Ectodermal cell (in vitro differentiated cells): ENCODE measurements at regions not wholly inside any gene's neighbourhood (a gene's known extent, or its start where the extent isn't known, plus 50 kb on each side); places are given as distances from the start of the nearest gene placed in this dataset.

Experiments
- H3K27ac ChIP-seq: 2 replicates; pipeline ENCODE4 v1.7.0; 2013; ENCODE audit warnings: mild to moderate bottlenecking, low read depth, low read length; ENCODE audit not compliant: insufficient read depth, poor library complexity, severe bottlenecking
- H3K27me3 ChIP-seq: 2 replicates; pipeline ENCODE4 v1.7.0; 2013; ENCODE audit warnings: mild to moderate bottlenecking, low read length; ENCODE audit not compliant: insufficient read depth, control insufficient read depth, poor library complexity, severe bottlenecking
- H3K36me3 ChIP-seq: one replicate; pipeline ENCODE4 v1.7.0; 2013; ENCODE audit warnings: low read length; ENCODE audit not compliant: control insufficient read depth, insufficient read depth
- H3K4me1 ChIP-seq: one replicate; pipeline ENCODE4 v1.7.0; 2013; ENCODE audit warnings: low read length; ENCODE audit not compliant: control insufficient read depth, insufficient read depth
- H3K4me3 ChIP-seq: 2 replicates; pipeline ENCODE4 v1.7.0; 2013; ENCODE audit warnings: low read depth, low read length, control low read depth; ENCODE audit not compliant: insufficient read depth
- H3K9me3 ChIP-seq: 2 replicates; pipeline ENCODE4 v1.7.0; 2013; ENCODE audit warnings: mild to moderate bottlenecking, low read length, moderate library complexity; ENCODE audit not compliant: control insufficient read depth
- WGBS, 2 experiments: methylation state at CpG; one replicate each; pipeline ENCODE4 v1.1.7; 2013; ENCODE audit warnings: missing lambda C conversion rate in 2 of 2; 5-methylcytosine and 5-hydroxymethylcytosine counted together

DNA sequence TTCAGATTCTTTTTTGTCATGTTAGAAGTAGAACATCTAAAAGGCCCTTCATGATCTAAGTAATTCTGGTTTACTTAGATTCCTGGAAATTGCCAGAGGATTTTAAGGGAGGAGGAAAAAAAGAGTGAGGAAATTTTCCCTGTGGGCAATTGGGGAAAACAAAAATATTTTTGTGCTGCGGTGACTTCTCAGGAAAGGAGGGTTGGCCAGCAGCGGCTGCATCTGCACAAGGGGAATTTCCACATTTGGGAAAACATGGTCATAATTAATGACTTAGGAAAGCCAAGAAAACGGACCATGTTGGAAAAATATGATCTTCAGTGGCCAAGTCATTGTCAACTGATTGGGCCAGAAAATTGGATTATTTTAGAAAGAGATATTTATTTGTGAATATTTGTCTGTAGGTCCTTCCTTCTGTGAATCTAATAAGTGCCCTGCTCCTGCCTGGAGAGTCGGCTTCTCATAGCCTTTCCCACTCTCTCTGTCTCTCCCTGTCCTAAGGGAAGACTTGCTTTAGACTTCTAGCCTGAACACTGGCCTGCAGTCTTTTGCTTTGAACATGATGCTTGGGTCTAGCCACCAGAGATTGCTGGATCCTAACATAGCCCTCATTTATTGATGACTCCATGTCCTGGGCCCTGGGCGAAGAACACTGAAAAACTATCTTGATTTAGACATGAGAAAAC is 124.2 kb upstream of the MKLN1 start:
- no peaks in the 10 kb centered on the region for H3K9me3 ChIP-seq
- H3K27me3 ChIP-seq, result no peaks in the 10 kb centered on the region
- no peak overlapping the region for H3K4me3 ChIP-seq
- no peaks in the 10 kb centered on the region for H3K36me3 ChIP-seq
- no peak overlapping the region for H3K27ac ChIP-seq
- 93 to 97% methylated on average over 5 of the region's 5 CpGs for WGBS, 2 experiments
- H3K4me1 ChIP-seq, result no peaks in the 10 kb centered on the region

DNA sequence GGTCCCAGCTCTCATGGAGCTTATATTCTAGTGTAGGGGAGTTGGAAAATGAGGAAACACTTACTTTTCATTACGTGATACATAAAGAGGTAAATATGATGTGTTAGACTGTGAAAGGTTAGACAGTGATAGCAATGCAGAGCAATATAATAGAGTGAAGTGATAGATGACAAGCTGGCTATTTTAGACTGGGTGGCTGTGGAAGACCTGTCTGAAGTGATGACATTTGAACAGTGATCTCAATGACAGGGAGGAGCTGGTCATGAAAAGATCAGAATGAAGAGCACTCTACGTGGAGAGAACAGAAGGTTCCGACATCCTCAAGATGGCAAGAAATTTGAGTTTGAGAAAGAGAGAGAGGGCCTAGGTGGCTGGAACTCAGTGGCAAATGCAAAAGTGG is 118.9 kb upstream of the MKLN1 start:
- Histone ChIP-seq H3K27me3 (no peaks in the 10 kb centered on the region), H3K4me3 (no peak overlapping the region), H3K4me1 (no peaks in the 10 kb centered on the region), H3K36me3 (no peaks in the 10 kb centered on the region), H3K27ac (no peak overlapping the region), H3K9me3 (no peaks in the 10 kb centered on the region)
- 64 to 96% methylated on average over 2 to 3 of the region's 3 CpGs for WGBS, 2 experiments

DNA sequence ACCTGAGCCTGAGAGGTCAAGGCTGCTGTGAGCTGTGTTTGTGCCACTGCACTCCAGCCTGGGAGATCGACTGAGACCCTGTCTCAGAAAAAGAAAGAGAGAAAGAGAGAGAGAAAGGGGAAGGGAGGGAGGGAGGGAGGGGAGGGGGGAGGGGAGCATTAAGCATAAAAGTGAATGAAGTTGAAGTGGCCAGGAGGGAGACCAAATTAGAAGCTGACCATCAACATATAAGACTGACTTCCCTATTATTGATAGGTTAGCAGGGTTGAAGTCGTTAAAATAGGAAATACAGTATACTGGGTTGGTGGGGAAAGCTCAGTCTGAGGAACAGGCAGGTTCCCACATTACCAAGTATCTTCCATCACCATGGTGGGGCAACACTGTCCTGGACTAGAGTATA is 117.1 kb upstream of the MKLN1 start:
- H3K9me3 ChIP-seq, result no peaks in the 10 kb centered on the region
- H3K27me3 ChIP-seq, result no peaks in the 10 kb centered on the region
- no peak overlapping the region for H3K4me3 ChIP-seq
- H3K36me3 ChIP-seq, result no peaks in the 10 kb centered on the region
- WGBS, 2 experiments, result 0% methylated on average over 1 of the region's 2 CpGs; no CpG with 5 or more reads in 1 of the 2 experiments
- no peak overlapping the region for H3K27ac ChIP-seq
- H3K4me1 ChIP-seq, result no peaks in the 10 kb centered on the region

DNA sequence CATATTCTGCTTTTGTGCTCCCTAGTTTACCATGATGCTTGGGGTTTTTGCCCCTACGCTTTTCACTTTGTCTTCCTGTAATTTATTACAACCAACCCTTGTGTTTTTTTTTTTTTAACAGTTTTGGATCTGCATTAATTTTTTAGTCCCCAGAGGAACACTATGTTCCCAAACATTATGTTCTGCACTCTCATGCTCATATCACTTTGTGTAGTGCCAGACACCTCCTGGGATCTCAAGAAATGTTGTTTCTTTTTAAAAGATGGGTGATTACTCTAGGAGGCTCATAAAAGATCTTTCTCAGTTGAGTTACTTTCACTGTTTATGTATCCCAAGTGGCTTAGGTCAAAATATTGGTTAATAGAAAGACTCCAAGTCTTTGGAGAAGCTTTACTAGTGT is 116.2 kb upstream of the MKLN1 start:
- 78 to 80% methylated on average over 1 of the region's 1 CpG for WGBS, 2 experiments
- H3K27ac ChIP-seq, result no peak overlapping the region
- H3K36me3 ChIP-seq, result no peaks in the 10 kb centered on the region
- H3K27me3 ChIP-seq, result no peaks in the 10 kb centered on the region
- H3K9me3 ChIP-seq, result no peaks in the 10 kb centered on the region
- no peaks in the 10 kb centered on the region for H3K4me1 ChIP-seq
- H3K4me3 ChIP-seq, result no peak overlapping the region

DNA sequence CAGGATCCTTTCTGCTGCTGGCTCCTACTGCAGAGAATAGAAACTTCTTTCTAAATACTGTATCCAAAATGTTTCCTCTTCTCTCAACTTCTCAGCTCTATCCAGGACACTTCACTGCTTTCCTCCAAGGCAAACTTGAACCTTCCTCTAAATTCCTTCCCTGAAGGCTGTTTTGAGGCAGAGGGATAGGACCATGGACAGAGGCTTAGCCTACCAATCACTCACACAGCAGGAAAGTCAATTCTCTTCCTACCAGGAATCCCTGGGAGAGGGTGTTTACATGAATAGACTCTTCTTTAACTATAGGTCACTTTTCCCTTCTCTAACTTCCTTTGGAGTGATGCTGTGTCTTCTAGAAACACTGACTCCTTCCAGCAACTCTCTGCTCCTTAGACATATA is 115.6 kb upstream of the MKLN1 start:
- Histone ChIP-seq H3K4me1 (no peaks in the 10 kb centered on the region), H3K27me3 (no peaks in the 10 kb centered on the region), H3K4me3 (no peak overlapping the region), H3K36me3 (no peaks in the 10 kb centered on the region), H3K9me3 (no peaks in the 10 kb centered on the region), H3K27ac (no peak overlapping the region)

DNA sequence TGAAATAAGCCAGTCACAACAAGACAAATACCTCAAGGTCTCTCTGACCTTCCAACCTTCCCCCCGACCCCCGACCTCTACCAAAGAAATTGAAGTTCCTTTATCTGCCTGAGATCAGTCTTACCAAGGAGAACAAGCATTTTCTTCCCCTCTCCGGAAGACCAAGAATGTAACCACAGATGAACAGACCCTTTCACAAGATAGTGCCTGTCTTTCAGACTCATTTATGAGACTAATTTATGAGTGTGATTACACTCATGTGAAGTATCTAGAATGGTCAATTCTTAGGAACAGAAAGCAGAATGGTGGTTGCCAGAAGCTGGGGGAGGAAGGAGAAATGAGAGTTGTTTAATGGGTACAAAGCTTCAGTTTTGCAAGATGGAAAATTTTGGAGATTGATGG is 108.9 kb upstream of the MKLN1 start:
- Histone ChIP-seq H3K27me3 (no peaks in the 10 kb centered on the region), H3K9me3 (no peaks in the 10 kb centered on the region), H3K4me3 (no peak overlapping the region), H3K27ac (peak overlapping the region; percentile 61), H3K36me3 (no peaks in the 10 kb centered on the region), H3K4me1 (peaks cover 10% of the 10 kb centered on the region)
- 86 to 92% methylated on average over 3 of the region's 3 CpGs for WGBS, 2 experiments

DNA sequence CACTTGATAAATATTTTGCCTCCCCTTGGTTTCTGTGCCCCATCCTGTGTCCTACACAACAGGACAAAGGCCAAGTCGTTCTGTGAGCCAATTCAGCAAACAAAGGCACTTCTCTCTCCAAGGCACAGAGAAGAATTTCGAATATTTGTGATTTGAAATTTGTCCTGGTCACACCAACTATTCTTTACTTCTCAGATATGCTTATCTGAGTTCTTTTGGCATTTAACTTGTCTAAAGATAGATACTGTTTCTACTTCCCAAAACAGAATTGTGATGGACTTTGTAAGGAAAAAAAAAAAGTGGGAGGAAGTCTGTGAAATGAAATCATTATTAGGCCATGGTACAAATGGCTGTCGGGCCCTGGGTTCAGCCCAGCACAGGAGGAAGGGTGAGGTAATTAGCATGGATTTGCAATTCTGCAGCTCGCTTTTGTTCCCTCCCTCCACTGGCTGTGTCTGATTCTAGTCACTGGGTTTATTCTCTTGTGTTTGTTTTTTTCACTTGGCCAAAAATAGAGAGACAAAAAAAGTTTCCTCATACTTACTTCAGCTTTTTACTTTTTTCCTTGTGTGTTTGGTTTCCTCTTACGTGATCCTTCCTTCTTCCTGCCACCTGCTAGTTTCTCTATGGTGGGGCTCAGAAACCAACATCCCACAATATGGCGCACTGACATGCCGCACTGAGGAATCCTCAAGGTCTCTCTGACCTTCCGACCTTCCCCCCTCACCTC is 108.2 kb upstream of the MKLN1 start:
- H3K27ac ChIP-seq, result peak overlapping the region; percentile 61
- 61 to 64% methylated on average over 8 of the region's 8 CpGs for WGBS, 2 experiments
- no peaks in the 10 kb centered on the region for H3K27me3 ChIP-seq
- H3K4me1 ChIP-seq, result peaks cover 10% of the 10 kb centered on the region
- H3K4me3 ChIP-seq, result no peak overlapping the region
- H3K9me3 ChIP-seq, result no peaks in the 10 kb centered on the region
- no peaks in the 10 kb centered on the region for H3K36me3 ChIP-seq

DNA sequence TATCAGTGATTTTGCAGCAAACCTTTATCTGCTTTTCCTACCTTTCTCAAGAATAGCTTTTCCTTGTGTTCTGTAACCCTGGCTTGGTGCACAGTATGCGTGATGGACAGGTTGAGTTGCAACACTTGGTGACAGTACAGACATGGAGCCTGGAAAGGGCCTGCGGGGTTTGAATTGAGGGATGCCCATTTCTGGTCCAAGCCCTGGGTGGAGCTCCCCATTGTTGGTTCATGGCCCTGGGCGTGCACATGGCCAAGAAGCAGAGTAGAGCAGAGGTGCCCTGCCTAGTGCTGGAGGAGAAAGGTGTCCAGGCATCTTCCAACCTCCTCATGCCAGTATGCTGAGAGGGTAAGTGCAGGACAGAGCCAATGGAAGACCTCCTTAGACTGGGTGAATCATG is 106.6 kb upstream of the MKLN1 start:
- WGBS, 2 experiments, result 94 to 98% methylated on average over 3 of the region's 3 CpGs
- Histone ChIP-seq H3K4me3 (no peak overlapping the region), H3K9me3 (no peaks in the 10 kb centered on the region), H3K27me3 (no peaks in the 10 kb centered on the region), H3K4me1 (peaks cover 10% of the 10 kb centered on the region), H3K36me3 (no peaks in the 10 kb centered on the region), H3K27ac (no peak overlapping the region)

DNA sequence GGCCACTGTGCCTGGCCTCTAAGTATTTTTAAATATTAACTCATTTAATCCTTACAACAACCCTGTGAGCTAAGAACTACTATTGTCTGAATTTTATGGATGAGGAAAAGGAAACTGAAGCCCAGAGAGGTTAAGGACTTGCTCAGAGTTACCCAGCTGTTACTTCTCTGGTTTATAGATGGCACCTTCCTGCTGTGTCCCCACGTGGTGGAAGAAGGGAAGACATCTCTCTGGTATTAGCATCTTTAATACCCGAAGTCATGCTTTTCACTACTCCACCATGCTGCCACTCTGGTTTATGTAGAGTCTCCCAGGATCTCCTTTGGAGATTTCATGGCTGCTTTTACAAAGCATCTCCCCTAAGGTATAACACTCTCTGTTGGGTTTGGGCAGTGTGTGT is 105.5 kb upstream of the MKLN1 start:
- H3K4me1 ChIP-seq, result peaks cover 10% of the 10 kb centered on the region
- no peak overlapping the region for H3K4me3 ChIP-seq
- H3K27ac ChIP-seq, result no peak overlapping the region
- H3K36me3 ChIP-seq, result no peaks in the 10 kb centered on the region
- H3K27me3 ChIP-seq, result no peaks in the 10 kb centered on the region
- WGBS, 2 experiments, result 72 to 83% methylated on average over 2 of the region's 2 CpGs
- no peaks in the 10 kb centered on the region for H3K9me3 ChIP-seq

DNA sequence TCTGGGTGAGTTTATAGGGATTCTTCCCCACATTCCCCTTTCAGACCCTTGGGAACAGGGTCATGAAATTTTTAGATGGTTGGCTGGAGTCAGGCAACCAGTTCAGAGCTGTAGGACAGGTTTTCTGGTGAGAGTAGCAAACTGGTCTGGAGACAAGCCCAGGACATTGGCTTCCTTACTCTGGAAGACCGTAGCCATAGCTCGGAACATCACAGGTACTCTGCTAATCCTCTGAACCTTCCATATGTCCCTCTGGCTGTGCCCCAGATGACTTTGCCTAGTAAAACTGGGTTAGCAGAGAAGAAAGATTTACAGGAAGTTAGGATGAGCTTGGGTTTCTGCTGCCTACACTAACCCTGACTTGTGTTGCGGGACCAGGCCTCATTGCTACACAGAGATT is 104.5 kb upstream of the MKLN1 start:
- WGBS, 2 experiments, result 90 to 94% methylated on average over 3 of the region's 3 CpGs
- H3K27me3 ChIP-seq, result no peaks in the 10 kb centered on the region
- no peak overlapping the region for H3K4me3 ChIP-seq
- no peak overlapping the region for H3K27ac ChIP-seq
- no peaks in the 10 kb centered on the region for H3K9me3 ChIP-seq
- no peaks in the 10 kb centered on the region for H3K36me3 ChIP-seq
- H3K4me1 ChIP-seq, result peaks cover 10% of the 10 kb centered on the region
